ENCODE measurements at regions not wholly inside any gene's neighbourhood (a gene's known extent, or its start where the extent isn't known, plus 50 kb on each side); places are given as distances from the start of the nearest gene placed in this dataset.
"Not testable (repeated sequence)": the region's sequence is repeated elsewhere in the genome, so short reads cannot be mapped to it uniquely, and the experiment has no call there.

DNA sequence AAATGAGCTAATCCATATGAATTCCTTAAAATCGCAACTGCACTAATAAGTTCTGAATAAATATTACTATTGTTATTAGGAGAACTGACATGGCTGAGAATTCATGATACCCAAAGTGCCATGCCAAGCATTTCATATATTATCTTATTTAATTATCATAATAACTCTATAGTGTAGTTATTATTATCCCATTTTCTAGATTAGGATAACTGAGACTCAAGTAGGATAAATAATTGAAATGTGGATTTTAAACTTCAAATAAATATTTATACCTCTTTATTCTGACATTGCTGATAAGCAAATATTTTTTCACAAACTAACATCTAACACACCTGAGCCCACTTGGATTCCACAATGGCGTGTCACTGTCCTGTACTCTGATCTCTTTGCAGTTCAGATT is 492.7 kb downstream of the IRS1 start:
- H3K36me3 ChIP-seq (ENCODE audit: insufficient read depth, insufficient read length, low read length): no peaks in the 10 kb centered on the region
- no peaks in the 10 kb centered on the region for H3K27me3 ChIP-seq (ENCODE audit: insufficient read depth, insufficient read length)
- TF ChIP-seq ZNF274 (IDR thresholded peaks at IDR 0.05; ENCODE audit: low read depth, low read length): no peak
- no peak for TF ChIP-seq SUZ12 (IDR thresholded peaks at IDR 0.05; ENCODE audit: extremely low read depth, insufficient read depth, insufficient read length)
- TF ChIP-seq YY1 (IDR thresholded peaks at IDR 0.05; ENCODE audit: insufficient read depth, insufficient read length): no peak
- no peak for DNase-seq (ENCODE audit: low read depth, low spot score)
- H3K4me3 ChIP-seq (ENCODE audit: insufficient read length, low read depth): no peak overlapping the region
- H3K9me3 ChIP-seq (ENCODE audit: insufficient read depth, low read length): no peaks in the 10 kb centered on the region
- H3K9ac ChIP-seq (ENCODE audit: insufficient read length, low read depth): no peak overlapping the region
- no peaks in the 10 kb centered on the region for H3K4me1 ChIP-seq (ENCODE audit: insufficient read depth, insufficient read length)

- TF ChIP-seq YY1 (IDR thresholded peaks at IDR 0.05; ENCODE audit: insufficient read depth, insufficient read length) (no peak), SUZ12 (IDR thresholded peaks at IDR 0.05; ENCODE audit: extremely low read depth, insufficient read depth, insufficient read length) (no peak), ZNF274 (IDR thresholded peaks at IDR 0.05; ENCODE audit: low read depth, low read length) (no peak)
- H3K9me3 ChIP-seq (ENCODE audit: insufficient read depth, low read length): no peaks in the 10 kb centered on the region
- H3K4me1 ChIP-seq (ENCODE audit: insufficient read depth, insufficient read length): no peaks in the 10 kb centered on the region
- H3K9ac ChIP-seq (ENCODE audit: insufficient read length, low read depth): no peak overlapping the region
- H3K36me3 ChIP-seq (ENCODE audit: insufficient read depth, insufficient read length, low read length): no peaks in the 10 kb centered on the region
- H3K4me3 ChIP-seq (ENCODE audit: insufficient read length, low read depth): no peak overlapping the region
- no peaks in the 10 kb centered on the region for H3K27me3 ChIP-seq (ENCODE audit: insufficient read depth, insufficient read length)
- no peak for DNase-seq (ENCODE audit: low read depth, low spot score)
These were observed 495.3 kb downstream of the IRS1 start for GRCh38 chr2:226304308-226304707.

- H3K9ac ChIP-seq (ENCODE audit: insufficient read length, low read depth): no peak overlapping the region
- H3K4me1 ChIP-seq (ENCODE audit: insufficient read depth, insufficient read length): no peaks in the 10 kb centered on the region
- H3K4me3 ChIP-seq (ENCODE audit: insufficient read length, low read depth): no peak overlapping the region
- H3K9me3 ChIP-seq (ENCODE audit: insufficient read depth, low read length): no peaks in the 10 kb centered on the region
- no peak for DNase-seq (ENCODE audit: low read depth, low spot score)
- H3K36me3 ChIP-seq (ENCODE audit: insufficient read depth, insufficient read length, low read length): no peaks in the 10 kb centered on the region
- no peak for TF ChIP-seq YY1 (IDR thresholded peaks at IDR 0.05; ENCODE audit: insufficient read depth, insufficient read length)
- TF ChIP-seq ZNF274 (IDR thresholded peaks at IDR 0.05; ENCODE audit: low read depth, low read length): no peak
- no peak for TF ChIP-seq SUZ12 (IDR thresholded peaks at IDR 0.05; ENCODE audit: extremely low read depth, insufficient read depth, insufficient read length)
- H3K27me3 ChIP-seq (ENCODE audit: insufficient read depth, insufficient read length): no peaks in the 10 kb centered on the region
These were observed 495.9 kb downstream of the IRS1 start for GRCh38 chr2:226303707-226304106.

GRCh38 chr2:226300196-226300886 is 499.3 kb downstream of the IRS1 start:
- Histone ChIP-seq H3K9me3 (ENCODE audit: insufficient read depth, low read length) (no peaks in the 10 kb centered on the region), H3K4me3 (ENCODE audit: insufficient read length, low read depth) (no peak overlapping the region), H3K9ac (ENCODE audit: insufficient read length, low read depth) (no peak overlapping the region), H3K4me1 (ENCODE audit: insufficient read depth, insufficient read length) (no peaks in the 10 kb centered on the region), H3K36me3 (ENCODE audit: insufficient read depth, insufficient read length, low read length) (no peaks in the 10 kb centered on the region), H3K27me3 (ENCODE audit: insufficient read depth, insufficient read length) (no peaks in the 10 kb centered on the region)
- TF ChIP-seq SUZ12 (IDR thresholded peaks at IDR 0.05; ENCODE audit: extremely low read depth, insufficient read depth, insufficient read length) (no peak), YY1 (IDR thresholded peaks at IDR 0.05; ENCODE audit: insufficient read depth, insufficient read length) (no peak), ZNF274 (IDR thresholded peaks at IDR 0.05; ENCODE audit: low read depth, low read length) (no peak)
- no peak for DNase-seq (ENCODE audit: low read depth, low spot score)

DNA sequence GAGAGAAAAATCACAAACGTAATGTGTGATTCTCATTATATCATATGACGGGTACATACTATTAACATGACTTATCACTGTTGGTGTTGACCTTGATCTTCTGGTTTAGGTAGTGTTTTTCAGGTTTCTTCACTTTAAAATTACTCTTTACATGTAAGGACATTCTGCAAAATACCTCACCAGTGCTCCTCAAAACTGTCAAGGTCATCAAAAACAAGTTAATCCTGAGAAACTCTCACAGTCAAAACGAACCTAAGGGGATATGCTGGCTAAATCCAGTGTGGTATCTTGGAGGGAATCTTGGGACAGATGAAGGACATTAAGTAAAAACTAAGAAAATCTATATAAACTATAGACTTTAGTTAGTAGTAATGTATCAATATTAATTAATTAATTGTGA is 499.8 kb downstream of the IRS1 start:
- Histone ChIP-seq H3K9me3 (ENCODE audit: insufficient read depth, low read length) (no peaks in the 10 kb centered on the region), H3K4me1 (ENCODE audit: insufficient read depth, insufficient read length) (no peaks in the 10 kb centered on the region), H3K36me3 (ENCODE audit: insufficient read depth, insufficient read length, low read length) (no peaks in the 10 kb centered on the region), H3K4me3 (ENCODE audit: insufficient read length, low read depth) (no peak overlapping the region), H3K9ac (ENCODE audit: insufficient read length, low read depth) (no peak overlapping the region), H3K27me3 (ENCODE audit: insufficient read depth, insufficient read length) (no peaks in the 10 kb centered on the region)
- DNase-seq (ENCODE audit: low read depth, low spot score): no peak
- TF ChIP-seq YY1 (IDR thresholded peaks at IDR 0.05; ENCODE audit: insufficient read depth, insufficient read length) (no peak), SUZ12 (IDR thresholded peaks at IDR 0.05; ENCODE audit: extremely low read depth, insufficient read depth, insufficient read length) (no peak), ZNF274 (IDR thresholded peaks at IDR 0.05; ENCODE audit: low read depth, low read length) (no peak)

GRCh38 chr2:226295681-226296080 is 503.9 kb downstream of the IRS1 start:
- Histone ChIP-seq H3K4me3 (ENCODE audit: insufficient read length, low read depth) (no peak overlapping the region), H3K9me3 (ENCODE audit: insufficient read depth, low read length) (peaks cover 16% of the 10 kb centered on the region; the same call in 1 of the 2 replicates), H3K9ac (ENCODE audit: insufficient read length, low read depth) (no peak overlapping the region), H3K36me3 (ENCODE audit: insufficient read depth, insufficient read length, low read length) (no peaks in the 10 kb centered on the region), H3K27me3 (ENCODE audit: insufficient read depth, insufficient read length) (no peaks in the 10 kb centered on the region), H3K4me1 (ENCODE audit: insufficient read depth, insufficient read length) (no peaks in the 10 kb centered on the region)
- no peak for DNase-seq (ENCODE audit: low read depth, low spot score)
- no peak for TF ChIP-seq YY1 (IDR thresholded peaks at IDR 0.05; ENCODE audit: insufficient read depth, insufficient read length)
- no peak for TF ChIP-seq ZNF274 (IDR thresholded peaks at IDR 0.05; ENCODE audit: low read depth, low read length)
- TF ChIP-seq SUZ12 (IDR thresholded peaks at IDR 0.05; ENCODE audit: extremely low read depth, insufficient read depth, insufficient read length): no peak

- no peak for DNase-seq (ENCODE audit: low read depth, low spot score)
- no peaks in the 10 kb centered on the region for H3K27me3 ChIP-seq (ENCODE audit: insufficient read depth, insufficient read length)
- peaks cover 16% of the 10 kb centered on the region; the same call in 1 of the 2 replicates for H3K9me3 ChIP-seq (ENCODE audit: insufficient read depth, low read length)
- TF ChIP-seq ZNF274 (IDR thresholded peaks at IDR 0.05; ENCODE audit: low read depth, low read length) (no peak), SUZ12 (IDR thresholded peaks at IDR 0.05; ENCODE audit: extremely low read depth, insufficient read depth, insufficient read length) (no peak), YY1 (IDR thresholded peaks at IDR 0.05; ENCODE audit: insufficient read depth, insufficient read length) (no peak)
- no peak overlapping the region for H3K4me3 ChIP-seq (ENCODE audit: insufficient read length, low read depth)
- H3K9ac ChIP-seq (ENCODE audit: insufficient read length, low read depth): no peak overlapping the region
- no peaks in the 10 kb centered on the region for H3K36me3 ChIP-seq (ENCODE audit: insufficient read depth, insufficient read length, low read length)
- no peaks in the 10 kb centered on the region for H3K4me1 ChIP-seq (ENCODE audit: insufficient read depth, insufficient read length)
These were observed 504.5 kb downstream of the IRS1 start for GRCh38 chr2:226295123-226295522.

DNA sequence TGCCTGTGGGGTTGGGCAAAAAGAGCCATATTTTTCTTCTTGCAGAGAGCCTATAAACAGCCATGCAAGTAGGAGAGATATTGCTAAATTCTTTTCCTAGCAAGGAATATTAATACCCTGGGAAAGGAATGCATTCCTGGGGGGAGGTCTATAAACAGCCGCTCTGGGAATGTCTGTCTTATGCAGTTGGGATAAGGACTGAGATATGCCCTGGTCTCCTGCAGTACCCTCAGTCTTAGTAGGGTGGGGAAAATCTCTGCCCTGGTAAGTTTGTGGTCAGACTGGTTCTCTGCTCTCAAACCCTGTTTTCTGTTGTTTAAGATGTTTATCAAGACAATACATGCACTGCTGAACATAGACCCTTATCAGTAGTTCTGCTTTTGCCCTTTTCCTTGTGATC is 508.3 kb downstream of the IRS1 start:
- not testable (repeated sequence) for H3K36me3 ChIP-seq (ENCODE audit: insufficient read depth, insufficient read length, low read length); H3K4me1 ChIP-seq (ENCODE audit: insufficient read depth, insufficient read length); DNase-seq (ENCODE audit: low read depth, low spot score); H3K4me3 ChIP-seq (ENCODE audit: insufficient read length, low read depth); H3K9ac ChIP-seq (ENCODE audit: insufficient read length, low read depth); H3K27me3 ChIP-seq (ENCODE audit: insufficient read depth, insufficient read length)
- H3K9me3 ChIP-seq (ENCODE audit: insufficient read depth, low read length): peaks cover 16% of the 10 kb centered on the region; the same call in 1 of the 2 replicates
